NCI-H2227 (cell line): ENCODE measurements at regions not wholly inside any gene's neighbourhood (a gene's known extent, or its start where the extent isn't known, plus 50 kb on each side); places are given as distances from the start of the nearest gene placed in this dataset.

Experiments used
- DNase-seq: peaks from one replicate; lab custom pipeline; 2025; ENCODE audit not compliant: unreplicated experiment; lab: John Stamatoyannopoulos, UW

- no peak for DNase-seq
These were observed 186.0 kb upstream of the MKI67 start for GRCh38 chr10:128312250-128312649.

GRCh38 chr10:128314686-128315085, 188.5 kb upstream of the MKI67 start:
- DNase-seq = no peak

GRCh38 chr10:128316121-128316726, 190.0 kb upstream of the MKI67 start:
- DNase-seq = no peak

GRCh38 chr10:128316925-128317324, 190.7 kb upstream of the MKI67 start:
- no peak for DNase-seq

GRCh38 chr10:128318366-128318765, 192.1 kb upstream of the MKI67 start:
- DNase-seq = no peak

- no peak for DNase-seq
These were observed 192.7 kb upstream of the MKI67 start for GRCh38 chr10:128318913-128319312.

GRCh38 chr10:128322106-128322505, 195.9 kb upstream of the MKI67 start:
- no peak for DNase-seq

- no peak for DNase-seq
These were observed 196.7 kb upstream of the MKI67 start for GRCh38 chr10:128322950-128323349.

- DNase-seq = no peak
These were observed 198.0 kb upstream of the MKI67 start for GRCh38 chr10:128324058-128324827.

- DNase-seq = no peak
These were observed 199.6 kb upstream of the MKI67 start for GRCh38 chr10:128325788-128326187.

GRCh38 chr10:128326251-128326650, 200.0 kb upstream of the MKI67 start:
- DNase-seq = no peak

- no peak for DNase-seq
These were observed 200.6 kb upstream of the MKI67 start for GRCh38 chr10:128326851-128327250.

- no peak for DNase-seq
These were observed 210.2 kb upstream of the MKI67 start for GRCh38 chr10:128336401-128336800.

- DNase-seq = no peak
These were observed 211.7 kb upstream of the MKI67 start for GRCh38 chr10:128337860-128338378.

- no peak for DNase-seq
These were observed 212.7 kb upstream of the MKI67 start for GRCh38 chr10:128338951-128339350.

- no peak for DNase-seq
These were observed 213.5 kb upstream of the MKI67 start for GRCh38 chr10:128339753-128340152.

- no peak for DNase-seq
These were observed 219.1 kb upstream of the MKI67 start for GRCh38 chr10:128345353-128345752.

- DNase-seq = no peak
These were observed 234.6 kb upstream of the MKI67 start for GRCh38 chr10:128360783-128361182.

- DNase-seq = no peak
These were observed 235.3 kb upstream of the MKI67 start for GRCh38 chr10:128361487-128361886.

GRCh38 chr10:128362514-128362913, 236.3 kb upstream of the MKI67 start:
- no peak for DNase-seq

- no peak for DNase-seq
These were observed 238.4 kb upstream of the MKI67 start for GRCh38 chr10:128364631-128365030.

GRCh38 chr10:128365156-128365725, 239.0 kb upstream of the MKI67 start:
- no peak for DNase-seq
